HCT116 (cell line): ENCODE measurements at regions not wholly inside any gene's neighbourhood (a gene's known extent, or its start where the extent isn't known, plus 50 kb on each side); places are given as distances from the start of the nearest gene placed in this dataset.

Experiments used
- ATAC-seq: fragments of 200-7000 bp; cut with Tn5 transposase; 2 replicates; pipeline ENCODE4 v1.9.1; 2020; ENCODE audit warnings: mild to moderate bottlenecking, moderate library complexity
- BruUV-seq: library from RNA; stranded (reverse); fragments of 400-500 nt; replicated peaks from 2 replicates; lab custom pipeline; 2021; lab: Mats Ljungman, UMichigan
- CTCF ChIA-PET: fragments of 300-600 bp; sonication (Branson Sonifier 250); formaldehyde crosslinking; loops from one replicate; lab custom pipeline; 2021; ENCODE audit warnings: antibody characterized with exemption; lab: Charles Lee
- POLR2A ChIA-PET: fragments of 300-600, 350-600 bp; sonication (Branson Sonifier 250); formaldehyde crosslinking; loops from one replicate; lab custom pipeline; 2021; ENCODE audit warnings: antibody characterized with exemption; lab: Charles Lee
- RAD21 ChIA-PET, 2 experiments: fragments of 300-600 bp; sonication (Branson Sonifier 250); formaldehyde crosslinking; loops; one replicate each; lab custom pipeline; 2023; ENCODE audit warnings: low total read pairs in 2 of 2; ENCODE audit not compliant: uncharacterized antibody in 2 of 2, unreplicated experiment in 2 of 2, low non-redundant PET in 1 of 2; lab: Charles Lee
- DNase-seq: peaks from one replicate; pipeline ENCODE4 v3.0.0-alpha.2; 2010; ENCODE audit warnings: low read depth, low spot score
- H2AFZ ChIP-seq: fragments of 200-600 bp; shearing (Covaris generic), sonication (generic); 2 replicates; pipeline ENCODE4 v1.6.1; 2017; ENCODE audit warnings: low read depth, mixed run types, mixed read lengths, antibody characterized with exemption, low read length; ENCODE audit not compliant: poor library complexity, severe bottlenecking
- H3K27ac ChIP-seq: 2 replicates; pipeline ENCODE4 v1.5.1; 2012; ENCODE audit warnings: low read depth, low read length
- H3K27me3 ChIP-seq: fragments of 200-600 bp; sonication (generic); 2 replicates; pipeline ENCODE4 v1.6.1; 2016; ENCODE audit warnings: mixed run types, low read length, mixed read lengths; ENCODE audit not compliant: insufficient read depth
- H3K36me3 ChIP-seq, 2 experiments: fragments of 200-500 bp in 1 of 2; fragments of 200-600 bp in 1 of 2; sonication (Bioruptor generic) in 1 of 2; sonication (generic) in 1 of 2; 2 replicates each; pipeline versions ENCODE4 v1.5.1 to v1.6.1; 2014 to 2016; ENCODE audit warnings: low read length in 2 of 2, inconsistent platforms in 1 of 2, mixed read lengths in 1 of 2, mixed run types in 1 of 2; ENCODE audit not compliant: insufficient read depth in 2 of 2, control insufficient read depth in 1 of 2
- H3K4me1 ChIP-seq, 2 experiments: fragments of 200-600 bp in 1 of 2; sonication (generic) in 1 of 2; 2 replicates each; pipeline versions ENCODE4 v1.5.1 to v1.6.1; 2012 to 2017; ENCODE audit warnings: low read length in 2 of 2, inconsistent platforms in 1 of 2, mild to moderate bottlenecking in 1 of 2, mixed read lengths in 1 of 2, mixed run types in 1 of 2, moderate library complexity in 1 of 2; ENCODE audit not compliant: insufficient read depth in 2 of 2, control insufficient read depth in 1 of 2
- H3K4me2 ChIP-seq: fragments of 200-600 bp; sonication (generic); 2 replicates; pipeline ENCODE4 v1.6.1; 2017; ENCODE audit warnings: mixed run types, low read length, mixed read lengths
- H3K4me3 ChIP-seq, 2 experiments: fragments of 200-600 bp in 1 of 2; sonication (generic) in 1 of 2; replicated peaks in 1 of 2; 2 replicates each; pipeline ENCODE4 v1.5.1; 2011 to 2016; ENCODE audit warnings: low read length in 2 of 2, control low read depth in 1 of 2, low read depth in 1 of 2, mild to moderate bottlenecking in 1 of 2, mixed read lengths in 1 of 2, mixed run types in 1 of 2
- H3K79me2 ChIP-seq: fragments of 200-600 bp; sonication (generic); 2 replicates; pipeline ENCODE4 v1.6.1; 2017; ENCODE audit warnings: mild to moderate bottlenecking, mixed run types, low read length, moderate library complexity, mixed read lengths; ENCODE audit not compliant: insufficient read depth
- H3K9ac ChIP-seq: fragments of 200-600 bp; sonication (generic); 2 replicates; pipeline ENCODE4 v1.6.1; 2016; ENCODE audit warnings: low read length, mixed read lengths
- H3K9me2 ChIP-seq: fragments of 200-600 bp; sonication (generic), shearing (Covaris generic); 2 replicates; pipeline ENCODE4 v1.6.1; 2017; ENCODE audit warnings: mixed run types, mild to moderate bottlenecking, moderate library complexity; ENCODE audit not compliant: insufficient read depth
- H3K9me3 ChIP-seq, 2 experiments: fragments of 200-500 bp in 1 of 2; fragments of 200-600 bp in 1 of 2; sonication (Bioruptor generic) in 1 of 2; sonication (generic) in 1 of 2; 2 replicates each; pipeline ENCODE4 v1.6.1; 2014 to 2017; ENCODE audit warnings: low read length in 2 of 2, mixed read lengths in 2 of 2, inconsistent platforms in 1 of 2, low read depth in 1 of 2, mild to moderate bottlenecking in 1 of 2, mixed run types in 1 of 2, moderate library complexity in 1 of 2; ENCODE audit not compliant: control insufficient read depth in 1 of 2, insufficient read depth in 1 of 2
- H4K20me1 ChIP-seq: fragments of 200-600 bp; sonication (generic), shearing (Covaris generic); 2 replicates; pipeline ENCODE4 v1.6.1; 2017; ENCODE audit warnings: mixed run types, mild to moderate bottlenecking, moderate library complexity; ENCODE audit not compliant: insufficient read depth
- ATF3 ChIP-seq: IDR thresholded peaks from 2 replicates; pipeline ENCODE4 v1.6.1; 2012
- CBX3 ChIP-seq: IDR thresholded peaks from 2 replicates; pipeline ENCODE4 v1.6.1; 2012; ENCODE audit warnings: low read depth
- CEBPB ChIP-seq: IDR thresholded peaks from 2 replicates; pipeline ENCODE4 v1.6.1; 2012; ENCODE audit warnings: low read depth
- CTCF ChIP-seq, 3 experiments: fragments of 200-600 bp in 1 of 3; sonication (generic) in 1 of 3; IDR thresholded peaks in 2 of 3; conservative IDR thresholded peaks in 1 of 3; 2 replicates each; pipeline ENCODE4 v1.5.1; 2012 to 2017; ENCODE audit warnings: low read depth in 2 of 3, low read length in 2 of 3, antibody characterized with exemption in 1 of 3, borderline replicate concordance in 1 of 3, control low read depth in 1 of 3, mild to moderate bottlenecking in 1 of 3, mixed read lengths in 1 of 3, mixed run types in 1 of 3, moderate library complexity in 1 of 3; ENCODE audit not compliant: insufficient read depth in 1 of 3
- EZH2phosphoT487 ChIP-seq: fragments of 200-600 bp; IDR thresholded peaks from 2 replicates; pipeline ENCODE4 v1.6.1; 2018; ENCODE audit warnings: antibody characterized with exemption, borderline replicate concordance
- FOSL1 ChIP-seq: IDR thresholded peaks from 2 replicates; pipeline ENCODE4 v1.6.1; 2012; ENCODE audit warnings: low read depth
- JUND ChIP-seq: IDR thresholded peaks from 2 replicates; pipeline ENCODE4 v1.6.1; 2012
- MAX ChIP-seq: IDR thresholded peaks from 2 replicates; pipeline ENCODE4 v1.6.1; 2012
- POLR2A ChIP-seq: IDR thresholded peaks from 2 replicates; pipeline ENCODE4 v1.7.0; 2011; ENCODE audit warnings: borderline replicate concordance; ENCODE audit not compliant: insufficient read depth, insufficient read length; ENCODE audit errors: extremely low read depth
- POLR2AphosphoS5 ChIP-seq: IDR thresholded peaks from 2 replicates; pipeline ENCODE4 v1.6.1; 2011; ENCODE audit warnings: mild to moderate bottlenecking, low read depth, low read length, moderate library complexity
- RAD21 ChIP-seq: IDR thresholded peaks from 2 replicates; pipeline ENCODE4 v1.6.1; 2012; ENCODE audit warnings: low read depth, mild to moderate bottlenecking
- SIN3A ChIP-seq: IDR thresholded peaks from 2 replicates; pipeline ENCODE4 v1.6.1; 2012; ENCODE audit warnings: low read depth
- SP1 ChIP-seq: IDR thresholded peaks from 2 replicates; pipeline ENCODE4 v1.6.1; 2012; ENCODE audit warnings: low read depth
- TCF7L2 ChIP-seq: IDR thresholded peaks from 2 replicates; pipeline ENCODE4 v1.7.0; 2011; ENCODE audit warnings: borderline replicate concordance, inconsistent platforms; ENCODE audit not compliant: insufficient read depth, insufficient read length; ENCODE audit errors: extremely low read depth
- YY1 ChIP-seq: IDR thresholded peaks from 2 replicates; pipeline ENCODE4 v1.6.1; 2011; ENCODE audit warnings: low read length, low read depth, moderate library complexity, mild to moderate bottlenecking; ENCODE audit not compliant: insufficient replicate concordance; ENCODE audit errors: extremely low read depth
- ZBTB33 ChIP-seq: IDR thresholded peaks from 2 replicates; pipeline ENCODE4 v1.6.1; 2011; ENCODE audit warnings: mild to moderate bottlenecking, low read length, moderate library complexity; ENCODE audit not compliant: insufficient replicate concordance; ENCODE audit errors: extremely low read depth
- ZFX ChIP-seq: fragments of 450-650 bp; IDR thresholded peaks from 2 replicates; pipeline ENCODE4 v1.6.1; 2017
- intact Hi-C: fragments of 100-400 bp; cut with micrococcal nuclease; formaldehyde crosslinking; loops from 2 replicates; pipeline ENCODE4 v1.10.0; 2022

- BruUV-seq: TSS peak; percentile 76
- peaks cover 15 to 34% of the 10 kb centered on the region in 2 experiments for H3K4me1 ChIP-seq
Measured at GRCh38 chr17:77088455-77089123, 52.2 kb upstream of the SEC14L1 start.

More at GRCh38 chr17:77088455-77089123, 52.2 kb upstream of the SEC14L1 start:
- DNase-seq (peak; percentile 99), ATAC-seq (peak; percentile 81)
- CTCF ChIA-PET: interaction anchor here (0.6 to 2.7 kb wide), 15 partner anchors 9 to 221 kb away, joined by 3 to 19 read pairs (median 4); partner anchors contain the start of gene MGAT5B
- POLR2A ChIA-PET: interaction anchor here (0.7 to 1.8 kb wide), 9 partner anchors 9 to 221 kb away, joined by 3 to 11 read pairs (median 5); partner anchors contain the start of genes MGAT5B and SEC14L1
- peaks cover 30 to 40% of the 10 kb centered on the region in 2 experiments; a peak in 3 of 4 replicates for H3K36me3 ChIP-seq
- peak overlapping the region; percentile 87 for H3K4me2 ChIP-seq
- RAD21 ChIA-PET: interaction anchor here (0.6 to 1.3 kb wide), 5 partner anchors 9 to 749 kb away, joined by 3 to 7 read pairs (median 4); partner anchors contain the start of gene SEC14L1 (in 1 of the 2)
- peak; percentile 78 for TF ChIP-seq ZBTB33
- TF ChIP-seq ATF3: no peak
- TF ChIP-seq YY1: peak; percentile 80
- 0 out of 2 replicates have a peak, but pooled peaks have one; percentile 41 for TF ChIP-seq FOSL1
- peak; percentile 49 for TF ChIP-seq RAD21
- peak; percentile 88 for TF ChIP-seq CBX3
- no peak for TF ChIP-seq CEBPB
- peak; percentile 69 for TF ChIP-seq POLR2A
- no peak for TF ChIP-seq EZH2phosphoT487
- peak; percentile 73 for TF ChIP-seq TCF7L2
- peak; percentile 89 for TF ChIP-seq SP1
- TF ChIP-seq SIN3A: peak; percentile 99
- peak; percentile 100 for TF ChIP-seq MAX
- no peak for TF ChIP-seq JUND
- peak; percentile 91 for TF ChIP-seq POLR2AphosphoS5
- TF ChIP-seq ZFX: peak; percentile 43; the same call in 1 of the 2 replicates
- peak; percentile 51 to 70 (median 59); a peak in 5 of 6 replicates for TF ChIP-seq CTCF (IDR thresholded peaks at IDR 0.05 in 2 of 3, conservative IDR thresholded peaks at IDR 0.05 in 1 of 3; ENCODE audit: borderline replicate concordance in 1 of 3, insufficient read depth in 1 of 3, low read depth in 2 of 3, low read length in 2 of 3)
- H3K79me2 ChIP-seq: peaks cover 50% of the 10 kb centered on the region
- H3K4me3 ChIP-seq: peak overlapping the region; percentile 83 to 100
- H2AFZ ChIP-seq: peak overlapping the region; percentile 28
- H3K9ac ChIP-seq: peak overlapping the region; percentile 94
- intact Hi-C loops: loop anchor here (5.0 kb wide), 2 partner anchors 109 to 389 kb away; no protein-coding TSS in a partner anchor
- no peaks in the 10 kb centered on the region for H4K20me1 ChIP-seq
- no peaks in the 10 kb centered on the region for H3K9me2 ChIP-seq
- no peaks in the 10 kb centered on the region for H3K9me3 ChIP-seq
- peak overlapping the region; percentile 89 for H3K27ac ChIP-seq
- no peaks in the 10 kb centered on the region for H3K27me3 ChIP-seq
